Endodermal cell (in vitro differentiated cells): ENCODE measurements at regions not wholly inside any gene's neighbourhood (a gene's known extent, or its start where the extent isn't known, plus 50 kb on each side); places are given as distances from the start of the nearest gene placed in this dataset.

Source experiments
- DNase-seq: peaks from one replicate; pipeline ENCODE4 v3.0.0-alpha.2; 2017
- H3K27ac ChIP-seq: 2 replicates; pipeline ENCODE4 v1.5.1; 2013; ENCODE audit warnings: mild to moderate bottlenecking, low read depth, low read length, moderate library complexity
- H3K27me3 ChIP-seq: 2 replicates; pipeline ENCODE4 v1.6.1; 2013; ENCODE audit warnings: mild to moderate bottlenecking, low read length, moderate library complexity; ENCODE audit not compliant: insufficient read depth, control insufficient read depth, poor library complexity, severe bottlenecking
- H3K36me3 ChIP-seq: 2 replicates; pipeline ENCODE4 v1.7.0; 2013; ENCODE audit warnings: mild to moderate bottlenecking, low read length, moderate library complexity; ENCODE audit not compliant: control insufficient read depth, insufficient read depth
- H3K4me1 ChIP-seq: one replicate; pipeline ENCODE4 v1.7.0; 2013; ENCODE audit warnings: low read length; ENCODE audit not compliant: control insufficient read depth, insufficient read depth
- H3K4me3 ChIP-seq: 2 replicates; pipeline ENCODE4 v1.5.1; 2013; ENCODE audit warnings: mild to moderate bottlenecking, low read length, moderate library complexity
- H3K9ac ChIP-seq: 2 replicates; pipeline ENCODE4 v1.6.1; 2013; ENCODE audit warnings: mild to moderate bottlenecking, low read length, moderate library complexity; ENCODE audit not compliant: poor library complexity, severe bottlenecking; ENCODE audit errors: extremely low read depth
- H3K9me3 ChIP-seq: 2 replicates; pipeline ENCODE4 v1.6.1; 2013; ENCODE audit warnings: mild to moderate bottlenecking, low read length, moderate library complexity; ENCODE audit not compliant: control insufficient read depth
- H3K27ac Mint-ChIP-seq: 2 replicates; pipeline ENCODE4 v1.8.0; 2020; ENCODE audit warnings: mixed read lengths
- H3K27me3 Mint-ChIP-seq: 2 replicates; pipeline ENCODE4 v1.8.0; 2021; ENCODE audit warnings: mild to moderate bottlenecking, mixed read lengths; ENCODE audit not compliant: insufficient read depth
- H3K36me3 Mint-ChIP-seq: 2 replicates; pipeline ENCODE4 v1.8.0; 2020; ENCODE audit warnings: low read depth, mixed read lengths
- H3K4me1 Mint-ChIP-seq: 2 replicates; pipeline ENCODE4 v1.8.0; 2020; ENCODE audit warnings: mixed read lengths
- H3K4me3 Mint-ChIP-seq: 2 replicates; pipeline ENCODE4 v1.8.0; 2020; ENCODE audit warnings: mild to moderate bottlenecking, moderate library complexity, mixed read lengths
- H3K9me3 Mint-ChIP-seq: 2 replicates; pipeline ENCODE4 v1.8.0; 2020; ENCODE audit warnings: mild to moderate bottlenecking, mixed read lengths
- CTCF ChIP-seq: fragments of 200-600 bp; sonication (generic); conservative IDR thresholded peaks from 2 replicates; pipeline ENCODE4 v1.5.0; 2021; ENCODE audit warnings: antibody characterized with exemption, mild to moderate bottlenecking
- WGBS, 2 experiments: methylation state at CpG; one replicate each; pipeline versions ENCODE4 v1.1.5 to v1.1.7; 2013; ENCODE audit warnings: missing lambda C conversion rate in 2 of 2, mixed read lengths in 1 of 2; ENCODE audit not compliant: insufficient coverage in 1 of 2, insufficient read length in 1 of 2; 5-methylcytosine and 5-hydroxymethylcytosine counted together

- Histone ChIP-seq H3K27me3 (no peaks in the 10 kb centered on the region), H3K9me3 (no peaks in the 10 kb centered on the region), H3K4me1 (no peaks in the 10 kb centered on the region), H3K9ac (no peak overlapping the region), H3K27ac (no peak overlapping the region), H3K4me3 (no peak overlapping the region), H3K36me3 (no peaks in the 10 kb centered on the region)
- no peak for DNase-seq
- TF ChIP-seq CTCF = no peak
- Mint-ChIP-seq H3K36me3 (no peaks in the 10 kb centered on the region), H3K4me1 (no peaks in the 10 kb centered on the region), H3K27me3 (no peaks in the 10 kb centered on the region), H3K4me3 (no peak overlapping the region), H3K9me3 (no peaks in the 10 kb centered on the region), H3K27ac (no peak overlapping the region)
- 94 to 100% methylated on average over 3 to 4 of the region's 4 CpGs for WGBS, 2 experiments
These were observed 118.7 kb upstream of the SNX2 start for GRCh38 chr5:122656160-122656559.

DNA sequence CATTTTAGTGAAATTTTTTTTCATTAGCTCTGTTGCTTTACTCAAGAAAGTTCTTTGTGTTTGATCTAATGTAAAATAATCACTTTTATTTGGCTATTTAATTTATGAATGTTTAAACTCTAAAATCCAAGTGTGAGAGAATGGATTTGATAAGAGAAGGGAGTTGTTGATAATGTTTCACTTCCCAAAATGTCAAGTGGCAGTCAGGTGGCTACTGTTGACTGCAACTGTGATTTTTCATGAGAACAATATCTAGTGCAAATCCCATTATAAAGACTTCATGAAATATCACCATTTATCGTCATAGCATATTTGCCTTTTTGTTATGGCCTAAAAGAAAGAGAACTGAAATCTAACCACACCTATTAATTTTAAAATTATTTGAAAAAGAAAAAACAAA, 118.3 kb upstream of the SNX2 start:
- H3K9ac ChIP-seq = no peak overlapping the region
- Mint-ChIP-seq H3K4me3 (no peak overlapping the region), H3K27ac (no peak overlapping the region), H3K9me3 (no peaks in the 10 kb centered on the region), H3K4me1 (no peaks in the 10 kb centered on the region), H3K27me3 (no peaks in the 10 kb centered on the region), H3K36me3 (no peaks in the 10 kb centered on the region)
- H3K9me3 ChIP-seq = no peaks in the 10 kb centered on the region
- no peaks in the 10 kb centered on the region for H3K4me1 ChIP-seq
- no peak for DNase-seq
- no peaks in the 10 kb centered on the region for H3K27me3 ChIP-seq
- 89% methylated on average over 1 of the region's 1 CpG; no CpG with 5 or more reads in 1 of the 2 experiments for WGBS, 2 experiments
- H3K36me3 ChIP-seq = no peaks in the 10 kb centered on the region
- no peak overlapping the region for H3K4me3 ChIP-seq
- H3K27ac ChIP-seq = no peak overlapping the region
- no peak for TF ChIP-seq CTCF

DNA sequence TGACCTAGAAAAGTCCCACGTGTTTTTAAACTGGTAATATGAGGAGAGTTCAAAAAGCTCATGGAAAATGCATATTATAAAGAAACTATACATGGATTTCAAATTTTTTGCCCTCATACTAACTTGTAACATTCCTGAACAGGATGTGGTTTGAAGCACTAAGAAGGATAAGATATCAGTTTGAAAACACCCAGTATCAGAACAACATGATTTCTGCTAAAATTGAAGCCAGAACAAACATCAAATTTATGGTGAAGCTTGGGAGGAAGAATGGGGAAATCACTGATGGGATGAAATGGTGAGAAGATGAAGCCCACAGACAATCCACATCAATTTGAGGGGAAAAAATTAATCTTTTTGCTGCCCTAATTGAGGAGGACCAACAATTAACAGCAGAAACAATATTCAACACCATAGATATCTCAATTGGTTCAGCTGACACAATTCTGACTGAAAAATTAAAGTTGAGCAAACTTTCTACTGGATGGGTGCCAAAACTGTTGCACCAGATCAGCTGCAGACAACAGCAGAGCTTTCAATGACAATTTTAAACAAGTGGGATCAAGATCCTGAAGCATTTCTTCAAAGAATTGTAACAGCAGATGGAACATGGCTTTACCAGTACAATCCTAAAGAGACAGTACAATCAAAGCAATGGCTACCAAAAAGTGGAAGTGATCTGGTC, 113.2 kb upstream of the SNX2 start:
- no peaks in the 10 kb centered on the region for H3K36me3 Mint-ChIP-seq
- H3K36me3 ChIP-seq = no peaks in the 10 kb centered on the region
- TF ChIP-seq CTCF = no peak
- H3K9me3 ChIP-seq = no peaks in the 10 kb centered on the region
- H3K4me3 ChIP-seq = no peak overlapping the region
- no peaks in the 10 kb centered on the region for H3K9me3 Mint-ChIP-seq
- no peak overlapping the region for H3K4me3 Mint-ChIP-seq
- H3K9ac ChIP-seq = no peak overlapping the region
- no peak overlapping the region for H3K27ac ChIP-seq
- H3K27me3 Mint-ChIP-seq = no peaks in the 10 kb centered on the region
- WGBS, 2 experiments = 100% methylated on average over 1 of the region's 1 CpG; no CpG with 5 or more reads in 1 of the 2 experiments
- no peaks in the 10 kb centered on the region for H3K4me1 ChIP-seq
- H3K4me1 Mint-ChIP-seq = no peaks in the 10 kb centered on the region
- H3K27me3 ChIP-seq = no peaks in the 10 kb centered on the region
- no peak for DNase-seq
- no peak overlapping the region for H3K27ac Mint-ChIP-seq
